ENCODE measurements at regions not wholly inside any gene's neighbourhood (a gene's known extent, or its start where the extent isn't known, plus 50 kb on each side); places are given as distances from the start of the nearest gene placed in this dataset.

GRCh38 chr6:100176951-100177710 lies 183.1 kb upstream of the MCHR2 start:
- DNase-seq = no peak

GRCh38 chr6:100176311-100176950 lies 182.4 kb upstream of the MCHR2 start:
- DNase-seq = no peak

- DNase-seq = no peak
Measured at GRCh38 chr6:100175814-100176310, 181.8 kb upstream of the MCHR2 start.

GRCh38 chr6:100173211-100173610 lies 179.2 kb upstream of the MCHR2 start:
- DNase-seq = no peak

- DNase-seq = no peak
Measured at GRCh38 chr6:100172322-100172713, 178.3 kb upstream of the MCHR2 start.

GRCh38 chr6:100171533-100172321 lies 177.7 kb upstream of the MCHR2 start:
- no peak for DNase-seq

GRCh38 chr6:100168148-100168547 lies 174.1 kb upstream of the MCHR2 start:
- no peak for DNase-seq

- no peak for DNase-seq
Measured at GRCh38 chr6:100167585-100167984, 173.6 kb upstream of the MCHR2 start.

GRCh38 chr6:100166956-100167355 lies 172.9 kb upstream of the MCHR2 start:
- no peak for DNase-seq

GRCh38 chr6:100165442-100165841 lies 171.4 kb upstream of the MCHR2 start:
- no peak for DNase-seq

- no peak for DNase-seq
Measured at GRCh38 chr6:100163035-100163434, 169.0 kb upstream of the MCHR2 start.

- DNase-seq = no peak
Measured at GRCh38 chr6:100161782-100162365, 167.9 kb upstream of the MCHR2 start.

- peak; percentile 88 for DNase-seq
Measured at GRCh38 chr6:100160930-100161329, 166.9 kb upstream of the MCHR2 start.

- no peak for DNase-seq
Measured at GRCh38 chr6:100155141-100155540, 161.1 kb upstream of the MCHR2 start.

GRCh38 chr6:100153636-100154275 lies 159.7 kb upstream of the MCHR2 start:
- DNase-seq = no peak

- no peak for DNase-seq
Measured at GRCh38 chr6:100152201-100152600, 158.2 kb upstream of the MCHR2 start.

GRCh38 chr6:100144991-100145390 lies 151.0 kb upstream of the MCHR2 start:
- DNase-seq = no peak

GRCh38 chr6:100138346-100139022 lies 144.5 kb upstream of the MCHR2 start:
- peak; percentile 60 for DNase-seq

- no peak for DNase-seq
Measured at GRCh38 chr6:100137759-100138158, 143.7 kb upstream of the MCHR2 start.

- no peak for DNase-seq
Measured at GRCh38 chr6:100136590-100136989, 142.6 kb upstream of the MCHR2 start.

GRCh38 chr6:100135977-100136376 lies 142.0 kb upstream of the MCHR2 start:
- DNase-seq = no peak

- DNase-seq = no peak
Measured at GRCh38 chr6:100134703-100135102, 140.7 kb upstream of the MCHR2 start.

Data from NCI-H748 treated with DMSO at 0.1 percent for 48 hours (cell line).